GM19372 (cell line): ENCODE measurements at regions not wholly inside any gene's neighbourhood (a gene's known extent, or its start where the extent isn't known, plus 50 kb on each side); places are given as distances from the start of the nearest gene placed in this dataset.
A peak's percentile ranks its signal among the peaks of the same experiment; 100 is the strongest.
"Not testable (repeated sequence)": the region's sequence is repeated elsewhere in the genome, so short reads cannot be mapped to it uniquely, and the experiment has no call there.

Experiments used
- ATAC-seq: cut with Tn5 transposase; IDR thresholded peaks from one replicate; pipeline ENCODE4 v1.9.1; 2021; ENCODE audit warnings: mild to moderate bottlenecking, low read depth, moderate library complexity; ENCODE audit not compliant: unreplicated experiment

DNA sequence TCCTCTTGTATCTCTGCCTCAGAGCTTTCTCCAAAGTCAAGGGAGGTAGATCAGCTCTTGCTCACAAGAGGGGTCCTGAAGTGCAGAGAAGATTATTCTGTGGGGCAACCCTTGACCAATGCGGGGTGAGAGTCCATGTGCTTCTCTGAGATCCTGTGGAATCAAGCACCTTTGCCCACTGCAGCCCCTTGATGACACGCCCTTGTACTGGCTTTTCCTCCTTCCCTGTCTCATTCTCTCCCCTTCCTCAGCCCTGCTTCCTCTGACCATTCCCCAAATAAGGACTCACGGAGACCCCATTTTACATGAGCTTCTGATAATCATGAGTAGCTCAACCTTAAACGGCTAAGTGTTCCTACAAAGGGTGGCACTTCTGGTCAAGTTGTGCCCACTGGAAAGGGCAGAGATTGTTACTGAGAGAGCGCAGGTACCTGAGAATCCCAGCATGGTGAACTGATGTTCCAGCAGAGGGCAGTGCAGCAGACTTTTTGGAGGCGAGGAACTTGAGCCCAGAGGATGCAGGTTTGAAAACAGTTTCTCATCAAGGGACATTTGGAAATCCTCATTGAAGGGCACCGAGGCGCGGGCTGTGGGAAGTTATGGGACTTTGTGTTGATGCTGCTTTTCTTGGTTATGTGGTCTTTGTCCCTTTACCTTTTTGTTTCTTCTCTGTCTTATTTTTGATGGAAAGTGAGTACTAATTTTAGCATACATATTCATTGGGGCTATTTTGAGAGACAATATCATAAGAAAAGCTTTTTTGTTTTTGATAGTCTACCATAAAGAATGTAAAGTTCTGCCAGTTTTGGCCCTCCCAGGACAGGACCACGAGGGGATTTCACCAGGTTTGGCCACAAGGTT is 201.3 kb downstream of the RBM46 start:
- ATAC-seq: no peak

GRCh38 chr4:154983714-154984113 is 202.6 kb downstream of the RBM46 start:
- no peak for ATAC-seq

GRCh38 chr4:154984148-154984547 is 203.1 kb downstream of the RBM46 start:
- peak; percentile 95 for ATAC-seq

DNA sequence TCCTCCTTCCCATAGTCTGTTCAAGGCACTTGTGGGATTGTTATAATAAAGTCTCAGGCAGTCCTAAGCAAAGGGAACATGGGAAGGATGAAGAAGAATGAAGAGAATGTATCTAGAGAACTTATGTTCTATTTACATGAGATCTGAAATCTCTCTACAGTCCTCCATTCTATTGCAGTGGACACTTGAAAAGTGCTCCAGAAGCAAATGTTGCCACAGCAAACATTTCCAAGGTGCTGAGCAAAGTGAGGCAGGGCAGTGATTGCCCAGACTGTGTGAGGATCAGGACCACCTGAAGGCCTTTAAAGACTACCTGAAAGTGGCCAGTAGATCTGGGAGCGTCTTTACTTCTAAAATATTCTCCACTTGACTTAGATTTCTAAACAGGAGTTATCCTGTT is 203.5 kb downstream of the RBM46 start:
- no peak for ATAC-seq

DNA sequence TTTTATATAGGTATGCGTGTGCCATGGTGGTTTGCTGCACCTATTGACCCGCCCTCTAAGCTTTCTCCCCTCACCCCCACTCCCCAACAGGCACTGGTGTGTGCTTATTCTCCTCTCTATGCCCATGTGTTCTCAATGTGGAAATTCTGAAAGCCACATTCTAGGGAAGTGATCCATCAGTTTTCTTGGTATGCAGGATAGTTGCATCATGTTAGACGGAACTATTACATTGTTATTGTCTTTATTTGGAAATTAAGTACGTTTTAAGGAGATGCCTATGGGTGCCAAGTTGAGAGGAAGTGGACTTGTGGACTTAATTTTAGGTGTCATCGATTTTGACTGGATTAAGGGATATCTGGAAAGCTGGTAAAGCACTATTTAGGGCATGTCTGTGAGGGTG is 204.6 kb downstream of the RBM46 start:
- ATAC-seq: no peak

DNA sequence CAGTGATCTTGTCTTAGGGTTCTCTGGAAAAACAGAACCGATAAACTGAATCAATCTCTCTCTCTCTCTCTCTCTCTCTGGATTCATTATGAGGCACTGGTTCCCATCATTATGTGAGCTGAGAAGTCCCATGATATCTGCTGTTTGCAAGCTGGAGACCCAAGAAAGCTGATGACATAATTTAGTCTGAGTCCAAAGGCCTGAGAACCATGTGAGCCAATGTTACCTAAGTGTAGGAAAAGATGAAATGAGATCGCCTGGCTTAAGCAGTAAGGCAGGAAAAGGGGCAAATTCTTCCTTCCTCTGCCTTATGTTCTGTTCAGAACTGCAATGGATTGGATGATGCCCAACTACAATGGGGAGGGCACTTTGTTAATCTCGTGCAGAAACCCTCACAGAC is 207.4 kb downstream of the RBM46 start:
- ATAC-seq: no peak

- ATAC-seq: no peak
Observed at GRCh38 chr4:154989511-154989910, 208.4 kb downstream of the RBM46 start.

GRCh38 chr4:154997866-154998265 is 210.6 kb upstream of the NPY2R start:
- not testable (repeated sequence) for ATAC-seq

- ATAC-seq: no peak
Observed at GRCh38 chr4:154998284-154998683, 210.2 kb upstream of the NPY2R start.

GRCh38 chr4:154998773-154999172 is 209.7 kb upstream of the NPY2R start:
- ATAC-seq: no peak

DNA sequence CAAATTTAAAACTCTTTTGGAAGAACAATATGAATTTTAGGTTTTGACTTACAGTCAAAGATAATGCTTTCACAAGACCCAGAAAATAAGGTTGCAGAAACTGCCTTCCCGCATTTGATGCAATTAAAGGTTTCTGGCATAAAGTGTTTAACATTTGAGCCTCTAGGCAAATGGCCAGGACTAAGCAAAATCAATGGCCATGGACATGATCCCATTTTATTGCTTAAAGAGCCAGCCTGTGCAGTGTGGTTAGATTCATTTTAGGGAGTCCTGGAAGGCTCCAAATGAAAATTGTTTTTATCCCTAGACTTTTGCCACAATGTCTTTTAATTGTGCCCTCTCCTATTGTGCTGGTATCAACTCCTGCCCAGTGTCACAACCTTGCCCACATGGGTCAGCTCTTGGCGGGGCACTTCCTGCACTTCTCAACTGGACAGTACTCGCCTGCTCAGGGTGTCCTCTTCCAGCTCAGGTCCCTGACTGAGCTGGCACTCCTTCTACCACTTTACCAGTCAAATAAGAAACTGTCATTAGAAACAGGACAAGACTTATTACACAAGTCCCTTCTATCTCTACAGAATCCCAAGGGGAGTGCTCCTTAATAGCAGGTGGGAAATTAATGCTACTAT is 208.4 kb upstream of the NPY2R start:
- no peak for ATAC-seq

GRCh38 chr4:155001251-155001650 is 207.2 kb upstream of the NPY2R start:
- ATAC-seq: no peak

- ATAC-seq: no peak
Observed at GRCh38 chr4:155005395-155006090, 202.9 kb upstream of the NPY2R start.

DNA sequence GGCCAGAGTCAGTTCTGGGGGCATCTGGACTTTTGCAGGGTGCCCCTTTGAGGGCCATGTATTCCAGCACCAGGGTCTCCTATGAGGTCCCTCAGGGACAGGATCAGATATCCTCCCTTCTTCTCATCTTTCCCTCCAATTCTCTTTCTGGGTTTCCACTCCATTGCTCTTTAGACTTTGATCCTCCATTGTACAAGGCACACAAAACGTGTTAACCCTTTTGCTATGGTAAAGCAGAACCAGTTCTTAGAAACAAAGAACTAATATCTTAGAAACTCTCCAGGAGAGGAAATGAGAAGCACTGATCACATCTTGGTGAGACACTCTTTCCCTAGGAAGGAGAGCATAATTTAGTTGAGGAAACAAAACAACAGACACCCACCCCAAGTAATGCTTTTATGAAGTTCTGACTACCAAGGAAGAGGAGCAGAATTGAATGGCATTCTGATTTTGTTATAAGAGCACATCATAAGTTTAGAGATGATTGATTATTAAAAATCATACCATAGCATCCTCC is 200.7 kb upstream of the NPY2R start:
- no peak for ATAC-seq

GRCh38 chr4:155008389-155008788 is 200.0 kb upstream of the NPY2R start:
- no peak for ATAC-seq

DNA sequence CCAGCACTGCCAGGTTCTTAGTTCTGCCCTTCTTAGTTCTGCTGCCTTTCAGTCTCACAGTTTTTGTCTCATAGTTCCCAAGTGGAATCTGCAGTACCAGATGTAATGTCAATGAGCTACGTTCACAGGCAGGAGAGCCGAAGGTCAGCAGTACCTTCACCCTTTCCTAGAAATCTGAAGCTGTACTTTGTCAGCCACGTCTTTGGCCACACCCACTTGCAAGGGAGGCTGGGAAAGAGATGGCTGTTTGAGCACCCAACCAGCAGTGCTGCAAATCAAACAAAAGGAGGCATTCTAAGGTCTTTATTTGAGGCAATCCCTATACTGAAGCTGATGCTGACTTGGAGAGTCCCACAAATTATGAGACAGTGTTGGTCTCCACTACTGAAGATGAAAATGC is 199.1 kb upstream of the NPY2R start:
- no peak for ATAC-seq

GRCh38 chr4:155010376-155010775 is 198.1 kb upstream of the NPY2R start:
- no peak for ATAC-seq

GRCh38 chr4:155011163-155011780 is 197.2 kb upstream of the NPY2R start:
- ATAC-seq: no peak

- no peak for ATAC-seq
Observed at GRCh38 chr4:155012469-155012868, 196.0 kb upstream of the NPY2R start.

DNA sequence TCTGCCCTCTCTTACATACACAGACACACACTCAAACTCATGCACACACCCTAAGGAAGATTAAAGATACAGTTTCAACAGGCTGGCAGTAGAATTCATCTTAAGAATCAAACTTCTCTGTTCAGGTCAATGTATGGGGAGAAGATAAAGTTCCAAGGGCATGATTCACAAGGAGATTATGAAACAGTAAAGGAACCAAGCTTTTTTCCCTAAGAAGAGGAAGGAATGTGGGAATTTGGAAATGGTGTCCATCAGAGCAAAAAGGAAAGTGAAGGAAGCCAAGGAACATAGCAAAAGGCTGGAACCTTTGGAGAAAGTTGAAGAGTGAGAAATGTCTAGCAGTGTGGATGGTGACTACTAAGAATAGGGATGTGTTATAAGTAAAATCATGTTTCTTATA is 191.0 kb upstream of the NPY2R start:
- ATAC-seq: no peak
